HG02763 (cell line): ENCODE measurements at regions not wholly inside any gene's neighbourhood (a gene's known extent, or its start where the extent isn't known, plus 50 kb on each side); places are given as distances from the start of the nearest gene placed in this dataset.
"Not testable (repeated sequence)": the region's sequence is repeated elsewhere in the genome, so short reads cannot be mapped to it uniquely, and the experiment has no call there.

Source experiments
- ATAC-seq: cut with Tn5 transposase; IDR thresholded peaks from one replicate; pipeline ENCODE4 v1.9.1; 2021; ENCODE audit warnings: mild to moderate bottlenecking, moderate library complexity; ENCODE audit not compliant: unreplicated experiment

DNA sequence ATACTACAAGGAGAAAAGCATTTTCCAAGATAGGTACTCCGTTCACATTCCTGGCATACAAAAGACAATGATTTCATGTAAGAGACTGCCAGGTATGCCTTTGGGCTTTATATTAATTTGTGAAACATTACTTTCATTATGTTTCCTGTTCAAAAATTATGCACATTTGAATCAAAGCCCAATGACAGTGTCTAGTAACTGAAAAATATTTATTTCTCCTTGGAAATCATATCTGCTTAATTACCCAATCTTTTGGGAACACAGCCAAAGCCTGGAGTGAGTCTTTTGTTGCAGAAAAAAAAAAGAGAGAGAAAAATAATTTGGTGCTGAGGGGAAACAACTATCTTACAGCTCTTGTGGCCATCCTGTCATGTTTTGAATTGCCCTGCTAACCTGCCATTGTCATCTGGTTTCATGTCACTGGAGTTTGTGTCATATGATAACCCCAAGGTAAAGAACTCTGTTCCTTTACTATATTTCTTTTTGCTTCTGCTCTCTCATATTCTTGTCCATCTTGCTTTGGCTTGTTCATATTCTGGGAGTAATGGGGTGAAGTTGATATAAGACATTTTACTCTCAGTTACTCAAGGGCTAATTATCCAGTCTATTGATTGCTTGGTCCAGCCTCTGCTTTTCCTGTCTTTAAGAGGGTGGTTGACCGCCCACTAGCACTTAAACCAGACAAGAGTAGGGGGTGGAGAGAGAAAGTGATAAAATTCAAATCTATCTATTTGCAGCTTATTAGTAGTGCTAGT, 238.3 kb upstream of the NUDT12 start:
- no peak for ATAC-seq

DNA sequence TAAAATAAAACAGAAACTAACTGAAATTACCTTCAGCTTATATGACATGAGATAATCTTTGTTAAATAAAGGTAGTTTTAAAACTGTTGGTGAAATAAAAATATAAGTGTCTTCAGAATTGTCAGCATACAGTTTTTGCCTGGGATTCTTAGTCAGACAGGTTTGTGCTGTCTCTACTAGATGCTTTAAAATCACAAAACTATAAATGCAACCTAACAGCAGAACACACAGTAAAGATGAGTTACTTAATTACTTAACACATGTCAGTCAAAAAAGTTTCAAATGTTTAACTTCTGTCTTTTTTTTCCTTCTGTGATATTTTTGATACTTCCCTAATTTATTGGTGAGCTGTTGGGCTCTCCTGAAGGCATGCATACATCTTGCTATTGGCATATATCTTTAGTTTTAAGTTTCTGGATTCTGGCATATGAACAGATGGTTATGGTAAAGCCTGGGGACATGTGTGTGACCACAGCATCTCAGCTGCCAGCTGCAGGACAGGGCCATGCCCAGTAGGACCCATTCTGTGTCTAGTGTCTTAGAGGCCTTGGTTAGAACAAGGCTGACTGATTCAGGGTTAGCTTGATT, 231.1 kb upstream of the NUDT12 start:
- ATAC-seq, result no peak

DNA sequence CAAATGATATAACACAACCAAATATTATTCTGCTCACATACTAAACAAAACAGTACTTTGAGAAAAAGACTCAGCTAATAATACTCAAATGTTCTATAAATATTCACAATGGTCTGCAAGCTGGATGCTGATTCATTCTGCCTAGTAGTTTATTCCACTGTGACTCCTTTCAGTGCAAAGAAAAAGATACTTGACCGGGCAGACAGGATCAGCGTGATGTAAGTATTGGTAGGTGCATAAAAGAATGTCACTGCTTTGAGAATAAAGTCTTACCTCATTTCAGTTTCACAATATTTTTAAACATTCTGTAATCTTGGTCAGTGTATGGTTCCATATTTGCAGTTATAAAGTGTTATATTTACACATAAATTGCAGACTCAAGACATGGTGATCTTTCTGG, 223.0 kb upstream of the NUDT12 start:
- ATAC-seq, result no peak

DNA sequence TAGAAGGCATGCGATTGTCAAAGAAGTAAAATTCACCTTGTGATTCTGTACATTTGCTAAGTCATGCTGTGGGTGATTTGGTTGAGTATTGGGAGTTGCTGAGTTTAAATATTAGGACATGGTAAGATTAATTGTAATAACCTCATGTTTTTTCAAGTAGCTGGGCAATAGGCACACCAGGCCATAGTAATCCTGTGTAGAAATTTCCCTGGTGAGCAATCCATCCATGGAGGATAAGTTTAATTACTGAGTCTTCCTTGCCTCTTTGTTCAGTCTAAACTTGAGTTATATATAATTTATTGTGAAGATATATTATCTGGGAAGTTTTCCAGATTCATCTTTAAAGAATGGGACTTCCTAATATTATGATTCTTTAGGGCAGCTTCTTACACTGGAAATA, 221.1 kb upstream of the NUDT12 start:
- no peak for ATAC-seq

DNA sequence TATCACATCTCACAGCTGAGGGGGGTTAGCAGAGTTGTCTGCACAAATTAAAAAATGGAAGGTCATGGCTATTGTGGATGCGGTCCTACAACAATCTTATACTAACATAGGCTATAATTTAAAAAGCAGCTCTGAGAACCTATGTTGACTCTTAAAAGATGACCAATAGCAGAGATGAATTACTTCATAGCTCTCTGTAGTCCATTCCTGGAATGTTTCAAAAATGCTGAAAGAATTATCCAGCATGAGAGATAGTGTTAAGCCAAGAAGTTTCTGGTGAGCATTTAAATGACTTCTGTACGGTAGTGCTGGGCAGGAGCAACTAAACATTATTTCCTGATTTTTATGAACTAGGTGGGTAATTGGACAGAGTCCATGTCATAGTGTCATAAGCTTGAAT, 218.2 kb upstream of the NUDT12 start:
- no peak for ATAC-seq

DNA sequence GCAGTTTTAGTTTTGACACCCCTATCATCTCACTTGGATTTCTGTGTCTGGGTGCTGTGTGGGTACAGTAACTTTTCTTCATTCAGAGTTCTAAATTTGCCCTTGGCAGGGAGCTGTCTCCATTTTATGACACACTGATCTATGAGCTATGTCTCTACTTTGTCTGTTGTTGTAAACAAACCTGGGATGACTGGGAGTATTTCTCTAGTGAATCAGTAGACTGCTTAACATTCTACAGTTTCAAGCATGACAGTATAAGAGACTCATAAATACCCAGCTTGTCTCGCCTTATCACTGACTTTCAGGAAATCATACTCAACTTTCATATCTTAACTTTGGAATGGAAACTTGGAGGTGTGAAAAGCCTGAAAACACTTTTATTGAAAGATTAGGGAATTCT, 212.1 kb upstream of the NUDT12 start:
- ATAC-seq, result no peak

DNA sequence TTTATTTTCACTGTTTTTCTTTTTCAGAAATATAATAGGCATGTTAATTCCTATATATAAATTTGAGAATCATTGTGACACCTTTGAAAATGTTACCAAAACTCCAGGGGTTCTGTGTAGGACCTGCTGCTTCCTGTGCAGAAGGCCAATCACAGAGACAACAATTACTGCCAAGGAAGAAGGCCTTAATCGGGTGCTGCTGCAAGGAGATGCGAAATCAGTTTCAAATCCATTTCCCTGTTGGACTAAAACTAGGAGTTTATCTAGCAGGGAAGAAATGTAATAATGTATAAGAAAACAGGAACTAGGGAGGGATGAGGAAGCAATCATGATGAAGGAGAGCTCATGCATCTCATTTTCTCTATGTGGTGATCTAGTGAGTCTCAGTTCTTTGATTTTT, 209.7 kb upstream of the NUDT12 start:
- ATAC-seq, result no peak

DNA sequence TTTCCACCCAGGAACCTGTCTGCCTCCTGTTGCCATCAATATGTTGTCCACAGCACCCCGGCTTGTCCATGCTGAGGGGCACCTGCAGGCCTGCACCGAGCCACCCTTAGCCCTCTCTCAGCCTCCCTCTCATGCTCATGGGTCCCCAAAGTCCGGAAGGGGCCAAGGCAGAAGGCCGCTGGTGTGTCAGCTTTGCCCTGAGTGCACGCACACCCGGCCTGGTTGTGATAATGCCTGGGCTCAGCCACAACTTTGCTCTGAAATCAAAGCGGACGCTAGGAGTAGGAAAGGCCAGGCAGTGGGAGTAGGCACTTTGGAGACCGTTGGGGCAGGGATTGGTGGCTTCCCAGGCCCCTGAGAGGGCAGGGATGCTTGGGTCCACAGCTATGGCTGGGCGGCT, 201.8 kb upstream of the NUDT12 start:
- ATAC-seq, result no peak

DNA sequence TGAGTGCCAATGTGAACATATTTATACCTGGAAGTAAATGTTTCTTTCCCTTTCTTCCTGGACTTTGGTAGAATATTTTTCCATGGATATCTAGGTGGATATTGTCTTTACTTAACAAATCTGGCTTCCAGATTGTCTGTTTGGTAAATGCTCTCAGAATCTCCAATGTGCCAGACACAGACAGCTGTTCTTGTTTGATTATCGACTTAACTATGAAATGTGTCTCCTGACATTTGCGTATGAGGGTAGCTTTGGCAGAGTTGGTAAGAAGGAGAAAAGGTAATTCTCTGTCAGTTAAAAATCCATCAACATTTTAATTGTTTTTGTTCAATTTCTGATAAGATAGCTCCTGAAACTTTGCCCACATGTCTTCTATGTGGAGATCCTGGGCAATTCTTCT, 196.4 kb upstream of the NUDT12 start:
- ATAC-seq, result no peak

DNA sequence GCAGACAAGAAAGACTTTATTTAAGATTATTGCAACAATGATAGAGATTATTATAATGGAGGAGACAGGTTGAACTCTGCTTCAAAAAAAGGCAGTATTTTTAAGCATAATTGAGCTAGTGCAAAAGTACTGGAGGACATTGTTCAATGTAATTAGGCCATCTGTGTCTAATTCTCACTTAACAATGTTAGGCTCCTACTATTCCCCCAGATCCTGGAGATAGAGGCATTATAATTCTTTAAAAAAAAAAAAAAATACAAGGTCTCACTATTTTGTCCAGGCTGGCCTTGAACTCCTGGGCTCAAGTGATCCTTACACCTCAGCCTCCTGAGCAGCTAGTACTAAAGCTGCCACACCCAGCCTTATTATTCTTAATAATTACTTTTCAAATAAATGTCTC, 193.4 kb upstream of the NUDT12 start:
- no peak for ATAC-seq

DNA sequence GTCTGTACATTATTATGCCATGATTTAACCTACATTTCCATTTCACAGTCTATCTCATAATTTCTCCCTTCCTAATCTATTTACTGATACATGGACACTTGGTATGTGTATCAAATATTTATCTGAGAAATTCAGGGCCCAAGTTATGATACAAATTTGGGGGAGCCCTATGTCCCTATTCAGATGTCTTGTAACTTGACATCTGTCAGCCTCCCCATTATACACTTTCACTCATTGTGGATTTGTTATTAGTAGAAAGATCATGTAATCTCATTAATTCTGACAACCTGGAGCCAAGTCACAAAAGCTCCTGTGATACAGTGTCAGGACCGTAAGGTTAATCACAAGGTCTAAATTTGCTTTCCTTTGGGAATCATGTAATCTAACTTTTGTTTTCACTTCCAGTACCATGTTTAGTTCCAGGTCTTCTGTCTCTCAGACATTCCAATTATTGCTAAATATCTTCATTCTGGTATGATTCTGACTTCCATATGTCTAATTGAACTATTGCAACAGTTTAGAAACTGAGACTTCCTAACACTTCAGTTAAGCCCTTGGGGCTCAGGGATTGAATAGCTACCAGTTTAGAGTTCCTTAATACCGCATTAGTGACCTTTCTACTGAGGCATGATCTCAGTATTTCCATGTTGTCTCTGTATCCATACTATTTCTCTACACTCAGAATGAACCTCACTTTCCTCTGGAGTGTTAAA, 182.9 kb upstream of the NUDT12 start:
- ATAC-seq, result no peak

DNA sequence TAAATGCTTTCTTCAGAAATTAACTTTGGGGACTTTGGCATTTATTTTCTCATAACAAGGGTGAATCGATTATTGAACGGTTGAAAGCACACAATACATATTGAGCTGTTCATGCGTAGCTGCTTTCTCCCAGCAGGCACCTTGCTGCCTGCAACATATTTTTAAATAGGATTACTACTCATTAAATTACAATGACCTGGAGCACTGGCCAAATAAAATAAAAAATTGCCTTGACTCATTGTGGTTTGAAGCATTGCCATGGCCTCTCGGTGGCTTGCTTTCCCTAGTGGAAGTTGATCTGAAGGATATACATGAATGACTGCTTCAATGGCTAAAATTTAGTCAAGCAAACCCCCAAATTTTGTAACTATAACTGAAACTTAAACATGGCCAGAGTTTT, 181.6 kb upstream of the NUDT12 start:
- no peak for ATAC-seq

DNA sequence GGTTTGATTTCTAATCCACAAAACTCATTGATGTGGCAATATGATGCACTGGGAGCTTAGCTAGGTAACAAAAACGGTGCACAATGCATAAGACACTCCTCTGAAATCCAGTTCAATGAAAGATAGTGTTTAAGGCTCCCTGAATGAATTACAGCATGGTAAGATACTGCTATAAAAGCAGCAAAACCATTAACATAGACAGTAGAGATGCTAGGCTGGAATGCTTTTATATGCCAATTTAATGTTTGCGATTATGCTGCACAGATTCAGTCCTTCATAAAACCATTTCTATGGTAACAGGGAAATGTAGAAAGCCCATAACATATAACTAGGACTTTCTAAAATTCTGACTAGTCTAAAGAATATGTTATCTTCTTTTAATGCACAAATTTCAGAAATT, 180.8 kb upstream of the NUDT12 start:
- ATAC-seq, result no peak

DNA sequence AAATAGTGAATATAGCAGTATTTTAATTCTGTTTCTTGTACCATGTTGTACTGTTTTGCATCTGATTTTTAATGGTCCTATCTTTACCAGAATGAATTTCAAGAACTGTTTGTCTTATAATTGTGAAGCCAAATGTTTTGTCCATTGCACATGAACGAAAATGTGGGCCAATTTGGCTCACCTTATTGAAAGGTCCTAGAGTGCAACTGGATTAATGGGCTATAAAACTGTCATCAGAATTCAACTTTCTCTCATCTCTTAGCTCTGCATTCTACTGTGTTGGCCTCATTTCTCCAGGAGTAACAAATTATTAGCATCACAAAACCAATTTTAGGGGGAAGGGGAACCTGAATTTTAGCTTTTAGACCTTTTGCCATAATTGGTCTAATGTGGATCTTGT, 179.4 kb upstream of the NUDT12 start:
- no peak for ATAC-seq

DNA sequence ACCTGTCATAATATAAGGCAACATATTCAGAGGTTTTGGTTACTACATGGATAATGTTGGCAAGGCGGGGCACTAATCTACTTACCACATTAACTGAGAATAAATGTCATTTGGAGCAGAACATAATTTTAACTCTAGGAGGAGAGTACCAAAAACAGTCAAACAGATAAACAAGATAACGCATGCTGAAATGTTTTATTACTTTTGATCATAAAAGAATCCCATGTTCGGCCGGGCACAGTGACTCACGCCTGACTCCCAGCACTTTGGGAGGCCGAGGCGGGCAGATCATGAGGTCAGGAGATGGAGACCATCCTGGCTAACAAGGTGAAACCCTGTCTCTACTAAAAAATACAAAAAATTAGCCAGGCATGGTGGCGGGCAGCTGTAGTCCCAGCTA, 173.8 kb upstream of the NUDT12 start:
- ATAC-seq, result not testable (repeated sequence)

DNA sequence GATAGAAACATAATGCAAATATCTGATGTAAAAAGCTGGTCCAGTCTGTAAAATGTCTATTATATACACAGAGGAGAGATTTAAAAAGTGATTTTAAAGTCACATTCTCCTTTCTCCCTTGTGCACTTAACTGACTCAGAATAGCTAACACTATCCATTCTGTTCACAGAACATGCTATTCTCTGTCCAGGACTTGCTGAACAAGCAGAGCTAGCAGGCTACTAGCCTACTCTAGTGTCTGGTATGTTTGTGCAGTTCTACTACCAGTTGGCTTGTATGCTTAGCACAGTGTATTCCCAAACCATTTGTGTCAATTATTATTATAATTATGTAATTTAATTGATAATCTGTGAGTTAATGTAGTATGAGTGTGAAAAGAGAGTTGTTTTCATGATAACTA, 161.7 kb upstream of the NUDT12 start:
- ATAC-seq, result no peak

DNA sequence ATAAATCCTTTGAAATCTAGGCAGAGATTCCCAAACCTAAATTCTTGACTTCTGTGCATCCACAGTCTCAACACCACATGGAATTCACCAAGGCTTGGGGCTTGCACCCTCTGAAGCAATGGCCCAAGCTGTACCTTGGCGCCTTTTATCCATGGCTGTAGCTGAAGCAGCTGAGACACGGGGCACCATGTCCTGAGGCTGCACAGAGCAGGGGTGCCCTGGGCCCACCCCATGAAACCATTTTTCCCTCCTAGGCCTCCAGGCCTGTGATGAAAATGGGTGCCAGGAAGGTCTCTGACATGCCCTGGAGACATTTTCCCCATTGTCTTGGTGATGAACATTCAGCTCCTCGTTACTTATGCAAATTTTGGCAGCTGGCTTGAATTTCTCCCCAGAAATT, 158.6 kb upstream of the NUDT12 start:
- no peak for ATAC-seq

DNA sequence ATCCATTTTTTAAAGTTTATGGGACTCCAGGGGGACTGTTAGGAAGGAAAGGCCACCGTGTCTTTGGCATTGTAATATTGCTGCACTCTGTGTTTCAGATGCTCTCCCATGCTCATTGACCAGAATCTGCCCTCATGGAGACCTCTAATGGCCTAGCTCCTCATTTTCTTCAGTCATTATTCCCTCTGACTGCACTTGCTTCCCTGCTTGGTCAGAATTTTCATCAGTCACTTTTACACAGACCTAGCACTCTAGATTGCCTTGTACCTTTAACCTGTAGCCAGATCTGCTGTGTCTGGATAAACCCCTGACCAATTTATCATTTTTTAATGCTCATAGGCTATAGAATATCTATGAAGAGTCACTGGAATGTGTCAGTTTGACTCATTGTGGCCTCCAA, 155.5 kb upstream of the NUDT12 start:
- ATAC-seq, result no peak

DNA sequence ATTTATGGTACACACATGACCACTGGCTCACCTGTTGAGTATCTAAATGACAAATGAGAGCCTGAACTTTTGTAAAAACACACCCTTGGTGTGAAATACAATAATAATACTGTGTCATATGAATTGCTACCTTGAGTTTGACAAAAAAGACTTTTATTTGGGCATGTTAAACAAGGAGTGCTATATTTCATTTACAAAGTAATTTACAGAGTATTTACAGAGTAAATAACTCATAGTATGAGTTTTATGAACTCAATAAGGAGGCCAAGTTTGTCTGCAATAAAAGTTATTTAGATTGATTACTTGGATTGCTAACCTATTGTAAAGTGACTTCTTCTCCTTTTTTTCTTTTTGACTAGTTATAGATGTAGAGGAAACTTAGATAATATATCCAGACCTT, 146.0 kb upstream of the NUDT12 start:
- ATAC-seq, result no peak

DNA sequence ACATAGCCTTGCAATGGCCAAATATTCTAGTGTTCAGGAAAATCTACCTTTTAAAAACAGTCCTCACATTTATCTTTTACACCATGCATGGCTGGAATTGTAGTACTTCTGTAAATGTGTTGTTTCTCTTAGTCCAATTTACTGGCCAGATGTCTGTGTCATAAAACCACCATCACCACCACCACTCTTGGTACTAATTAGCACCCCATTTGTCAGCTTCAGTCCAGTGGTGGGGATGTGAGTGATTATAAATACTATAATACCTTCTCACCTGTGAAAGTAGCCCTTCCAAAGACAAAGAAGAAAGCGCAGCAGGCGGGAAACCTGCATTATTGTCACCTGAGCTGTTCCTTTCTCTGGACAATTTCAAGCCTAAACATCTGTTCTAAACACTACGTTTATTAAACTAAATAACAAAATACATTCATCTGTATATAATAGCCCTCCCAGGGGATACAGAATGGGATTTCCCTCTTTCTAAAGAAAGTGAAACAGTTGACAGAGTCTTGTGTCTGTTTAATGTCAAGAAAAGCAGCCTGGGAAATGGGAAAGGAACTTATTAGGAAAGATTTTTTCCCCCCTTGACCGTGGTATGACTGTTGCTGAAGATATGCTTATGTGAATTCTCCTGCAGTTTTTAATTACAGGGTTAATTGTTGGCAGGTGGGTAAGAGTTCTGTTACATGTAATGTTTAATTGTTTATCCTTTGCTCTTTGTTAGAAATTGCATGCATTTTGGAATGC, 144.5 kb upstream of the NUDT12 start:
- ATAC-seq, result no peak

DNA sequence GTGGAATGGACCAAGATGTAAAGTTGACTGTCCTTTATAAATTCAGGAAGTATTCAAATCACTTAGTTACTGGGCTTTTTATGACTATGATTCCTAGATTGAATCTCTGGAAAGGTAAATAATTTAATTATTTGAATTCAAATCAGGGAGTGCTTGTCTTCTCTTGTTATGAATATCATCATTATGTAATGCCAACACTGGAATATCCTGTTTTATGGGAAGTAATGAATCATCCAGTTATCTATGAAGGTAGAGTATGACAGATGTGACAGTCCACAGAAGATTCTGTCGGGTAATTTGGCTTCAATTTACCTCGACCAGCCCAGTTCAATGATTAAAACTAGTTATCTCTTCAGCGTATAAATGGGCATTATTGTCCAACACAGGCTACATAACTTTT, 141.0 kb upstream of the NUDT12 start:
- no peak for ATAC-seq

DNA sequence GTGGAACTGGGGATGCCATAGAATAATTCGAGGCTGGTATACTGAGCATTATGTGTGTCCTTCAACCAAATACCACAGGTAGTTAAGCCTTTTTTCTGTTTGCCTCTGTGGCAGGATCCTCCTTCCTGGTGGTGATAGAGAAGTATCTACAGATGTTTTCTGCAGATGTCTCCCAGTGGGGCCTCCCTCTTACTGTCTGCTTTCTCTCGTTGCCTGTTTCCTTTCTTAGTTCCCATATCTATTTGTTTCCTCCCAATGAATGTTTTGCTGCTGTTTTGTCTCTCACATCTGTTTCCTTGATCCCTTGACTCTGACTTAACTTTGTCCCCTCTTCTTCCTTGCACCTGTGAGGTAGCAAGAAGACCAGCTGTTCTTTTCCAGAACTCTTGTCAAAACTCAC, 130.9 kb upstream of the NUDT12 start:
- no peak for ATAC-seq
